SKM-1 treated with dmso at 0.1 percent for 144 hours (cell line): ENCODE measurements at regions not wholly inside any gene's neighbourhood (a gene's known extent, or its start where the extent isn't known, plus 50 kb on each side); places are given as distances from the start of the nearest gene placed in this dataset.

Source experiments
- DNase-seq: peaks from one replicate; lab custom pipeline; 2025; ENCODE audit not compliant: unreplicated experiment; lab: John Stamatoyannopoulos, UW

DNA sequence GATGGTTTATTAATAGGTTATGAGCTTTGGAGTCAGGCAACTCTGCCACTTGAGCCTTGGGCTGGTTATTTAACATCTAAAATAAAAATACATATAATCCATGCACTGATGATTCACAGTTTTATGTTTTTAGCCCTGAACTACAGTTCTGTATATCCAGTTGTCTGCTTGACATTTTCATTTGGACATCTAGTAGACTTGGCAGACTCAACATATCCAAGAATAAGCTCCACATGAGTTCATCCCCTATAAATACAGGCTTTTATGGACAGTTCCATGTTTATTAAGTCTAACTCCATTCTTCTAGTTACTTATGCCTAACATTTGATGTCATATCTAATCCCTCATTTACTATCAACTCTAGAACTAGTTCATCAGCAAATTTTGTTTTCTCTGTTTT is 174.2 kb downstream of the KIF2B start:
- DNase-seq = no peak

GRCh38 chr17:54007855-54008254 is 185.1 kb downstream of the KIF2B start:
- no peak for DNase-seq

DNA sequence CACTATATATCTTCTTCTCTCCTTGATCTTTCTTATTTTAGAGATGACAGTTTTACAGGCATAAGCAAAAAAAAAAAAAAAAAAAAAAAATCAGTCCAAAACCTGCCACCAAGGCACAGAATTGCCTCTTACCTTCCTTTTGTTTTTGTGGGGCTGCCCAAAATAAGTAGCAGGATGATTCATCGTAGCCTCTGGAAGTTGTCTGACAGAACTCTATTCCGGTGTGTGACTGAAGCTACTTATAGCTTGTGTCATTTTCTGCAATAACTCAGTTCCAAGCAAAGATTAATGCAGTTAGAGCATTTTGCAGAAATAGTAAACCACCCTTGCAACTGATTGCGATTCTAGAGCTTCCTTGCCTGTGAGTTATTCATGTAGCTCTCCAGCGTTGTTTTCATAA is 186.8 kb downstream of the KIF2B start:
- DNase-seq = no peak

DNA sequence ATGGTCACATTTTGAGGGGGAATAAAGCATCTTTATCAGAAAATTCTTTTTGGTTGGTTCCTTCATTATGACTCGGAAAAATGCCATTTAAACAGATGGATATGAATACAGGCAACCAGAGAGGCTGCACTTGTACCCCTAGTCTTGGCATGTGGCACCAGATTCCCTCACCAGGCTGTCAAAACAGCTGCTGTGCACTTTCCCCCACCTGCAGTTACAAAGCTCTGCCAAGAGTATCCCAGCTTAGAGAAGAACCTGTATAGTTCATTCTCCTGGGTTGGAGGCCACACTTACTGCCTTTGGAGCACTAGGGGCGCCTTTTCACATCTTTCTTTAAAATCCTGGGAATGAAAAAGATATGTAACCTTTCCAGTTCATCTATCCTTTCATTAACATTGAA is 190.3 kb downstream of the KIF2B start:
- no peak for DNase-seq

- no peak for DNase-seq
Observed at GRCh38 chr17:54015734-54016133, 193.0 kb downstream of the KIF2B start.

GRCh38 chr17:54021418-54021817 is 198.7 kb downstream of the KIF2B start:
- no peak for DNase-seq

- DNase-seq = no peak
Observed at GRCh38 chr17:54028986-54029580, 206.4 kb downstream of the KIF2B start.

GRCh38 chr17:54029986-54030385 is 207.3 kb downstream of the KIF2B start:
- no peak for DNase-seq

DNA sequence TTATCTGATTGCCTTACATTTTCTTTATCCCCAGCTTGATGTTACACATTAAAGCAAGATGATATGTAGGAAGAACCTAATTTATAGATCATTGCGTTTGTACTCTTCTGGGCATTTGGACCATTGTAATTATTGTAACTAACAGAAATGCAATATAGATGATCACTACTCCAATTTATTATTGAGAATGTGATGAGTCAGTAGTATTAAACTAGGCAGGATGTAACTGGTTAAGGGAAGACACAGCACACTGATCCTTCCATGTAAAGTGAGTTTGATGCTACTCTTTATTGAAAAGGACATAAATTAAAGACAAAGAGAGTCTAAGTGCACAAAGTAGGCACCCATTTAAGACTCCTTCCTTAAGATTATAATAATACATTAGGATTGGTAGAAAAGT is 223.8 kb downstream of the KIF2B start:
- DNase-seq = no peak

- no peak for DNase-seq
Observed at GRCh38 chr17:54063639-54064038, 240.9 kb downstream of the KIF2B start.

DNA sequence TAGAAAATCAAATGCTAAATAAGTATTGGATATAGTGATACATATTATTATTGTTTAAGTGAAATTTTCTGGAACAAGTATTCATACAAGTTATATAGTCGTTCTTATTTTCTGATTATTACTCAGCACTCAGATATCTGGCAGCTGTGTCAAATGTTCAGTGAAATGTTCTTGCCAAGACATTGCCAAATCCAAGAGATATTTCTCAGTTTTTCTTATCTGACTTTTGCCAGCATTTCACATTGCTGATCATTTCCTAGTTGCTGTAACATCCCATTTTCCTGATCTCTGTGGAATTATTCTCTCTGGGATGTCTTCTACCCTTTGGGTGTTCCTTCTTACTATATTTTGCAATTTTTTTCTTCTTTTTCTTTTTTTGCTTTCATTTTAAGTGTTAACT is 262.3 kb downstream of the KIF2B start:
- no peak for DNase-seq

DNA sequence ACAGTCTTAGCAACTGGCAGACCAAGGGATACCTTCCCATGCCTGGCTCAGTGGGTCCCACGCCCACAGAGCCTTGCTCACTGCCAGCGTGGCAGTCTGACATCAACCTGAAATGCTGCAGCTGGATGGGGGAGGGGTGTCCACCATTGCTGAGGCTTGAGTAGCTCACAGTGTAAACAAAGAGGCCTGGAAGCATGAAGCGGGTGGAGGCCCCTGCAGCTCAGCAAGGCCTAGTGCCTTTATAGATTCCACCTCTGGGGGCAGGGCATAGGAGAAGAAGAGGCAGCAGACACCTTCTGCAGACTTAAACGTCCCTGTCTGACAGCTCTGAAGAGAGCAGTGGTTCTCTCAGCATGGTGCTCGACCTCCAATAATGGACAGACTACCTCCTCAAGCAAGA is 263.2 kb downstream of the KIF2B start:
- no peak for DNase-seq

- DNase-seq = no peak
Observed at GRCh38 chr17:54096216-54096615, 273.5 kb downstream of the KIF2B start.

- DNase-seq = no peak
Observed at GRCh38 chr17:54099221-54099620, 276.5 kb downstream of the KIF2B start.

GRCh38 chr17:54102246-54102645 is 279.5 kb downstream of the KIF2B start:
- DNase-seq = no peak

- DNase-seq = no peak
Observed at GRCh38 chr17:54111576-54111975, 288.8 kb downstream of the KIF2B start.

- no peak for DNase-seq
Observed at GRCh38 chr17:54117452-54117851, 294.7 kb downstream of the KIF2B start.

GRCh38 chr17:54124456-54124855 is 301.7 kb downstream of the KIF2B start:
- no peak for DNase-seq

DNA sequence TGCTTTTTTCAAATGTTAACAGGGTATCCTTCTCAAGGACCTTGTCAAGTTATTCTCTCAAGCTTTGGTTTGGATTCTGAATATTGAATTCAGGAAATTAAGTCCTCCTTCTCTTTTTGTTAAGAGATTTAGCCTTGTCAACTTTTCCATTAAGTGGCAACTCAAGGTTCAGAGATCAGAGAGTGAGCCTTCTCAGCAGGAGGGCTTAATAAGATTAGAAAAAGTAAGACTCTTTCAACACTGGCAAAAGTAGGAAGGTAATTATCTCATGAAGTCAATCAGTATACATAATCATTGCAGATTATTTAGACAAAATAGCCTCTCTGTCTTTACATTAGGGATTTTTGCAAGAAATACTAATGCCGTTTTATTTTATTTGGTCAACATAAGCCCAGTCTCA is 330.7 kb downstream of the KIF2B start:
- DNase-seq = no peak

- DNase-seq = no peak
Observed at GRCh38 chr17:54157542-54157941, 334.8 kb downstream of the KIF2B start.

GRCh38 chr17:54172096-54172984 is 349.6 kb downstream of the KIF2B start:
- DNase-seq = no peak

GRCh38 chr17:54172985-54173316 is 350.2 kb downstream of the KIF2B start:
- DNase-seq = no peak
